ENCODE measurements at regions not wholly inside any gene's neighbourhood (a gene's known extent, or its start where the extent isn't known, plus 50 kb on each side); places are given as distances from the start of the nearest gene placed in this dataset.

GRCh38 chr3:21142031-21142430 is 609.0 kb downstream of the ZNF385D start:
- H3K4me1 Mint-ChIP-seq, result no peaks in the 10 kb centered on the region
- H3K27me3 Mint-ChIP-seq, result no peaks in the 10 kb centered on the region
- ATAC-seq (replicated peaks) (no peak), DNase-seq (no peak)
- no peaks in the 10 kb centered on the region for H3K36me3 Mint-ChIP-seq
- H3K9me3 Mint-ChIP-seq, result peaks cover 0 to 2% of the 10 kb centered on the region in 2 donors
- no peak overlapping the region for H3K27ac Mint-ChIP-seq
- H3K4me3 Mint-ChIP-seq, result no peak overlapping the region

DNA sequence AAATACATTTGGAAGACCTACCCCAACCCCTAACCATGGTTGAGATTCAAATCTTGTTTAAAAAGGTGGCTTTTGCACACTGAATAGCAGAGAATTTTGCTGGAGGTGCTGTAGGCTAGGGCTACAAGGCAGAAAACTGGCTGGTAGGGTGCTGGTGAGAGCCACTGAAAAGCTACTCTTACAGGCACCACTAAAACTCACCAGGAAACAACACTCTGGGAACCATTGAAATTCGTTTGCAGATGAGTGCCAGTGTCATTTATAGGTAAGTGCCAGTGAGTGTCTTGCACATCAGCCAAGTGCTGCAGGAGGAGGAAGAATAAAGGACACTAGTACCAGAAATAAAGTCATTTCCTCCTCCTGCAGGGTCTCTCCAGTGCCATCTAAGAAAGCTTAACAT is 610.2 kb downstream of the ZNF385D start:
- no peak overlapping the region for H3K27ac Mint-ChIP-seq
- H3K27me3 Mint-ChIP-seq, result no peaks in the 10 kb centered on the region
- ATAC-seq (replicated peaks), result no peak
- no peaks in the 10 kb centered on the region for H3K4me1 Mint-ChIP-seq
- no peak for DNase-seq
- H3K9me3 Mint-ChIP-seq, result peaks cover 0 to 2% of the 10 kb centered on the region in 2 donors
- H3K36me3 Mint-ChIP-seq, result no peaks in the 10 kb centered on the region
- no peak overlapping the region for H3K4me3 Mint-ChIP-seq

DNA sequence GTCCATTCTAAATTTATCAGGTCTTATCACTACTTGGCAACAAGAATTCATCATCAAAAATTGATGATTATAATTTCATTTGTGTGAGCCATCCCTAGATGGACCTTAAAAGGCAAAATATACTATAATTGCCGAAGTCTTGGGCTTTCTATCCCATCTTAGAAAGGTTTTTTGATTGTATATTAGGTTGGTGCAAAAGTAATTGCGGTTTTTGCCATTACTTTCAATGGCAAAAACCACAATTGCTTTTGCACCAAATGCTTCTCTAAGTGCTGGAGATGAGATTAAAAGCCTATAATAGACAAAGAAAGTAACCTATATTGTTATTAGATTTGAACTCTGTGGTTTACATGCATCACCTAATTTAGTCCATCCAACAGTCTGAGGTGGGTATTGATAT is 612.9 kb downstream of the ZNF385D start:
- H3K27ac Mint-ChIP-seq, result no peak overlapping the region
- no peaks in the 10 kb centered on the region for H3K9me3 Mint-ChIP-seq
- no peaks in the 10 kb centered on the region for H3K36me3 Mint-ChIP-seq
- H3K27me3 Mint-ChIP-seq, result no peaks in the 10 kb centered on the region
- no peak for DNase-seq
- H3K4me1 Mint-ChIP-seq, result no peaks in the 10 kb centered on the region
- H3K4me3 Mint-ChIP-seq, result no peak overlapping the region
- ATAC-seq (replicated peaks), result no peak

- no peaks in the 10 kb centered on the region for H3K27me3 Mint-ChIP-seq
- no peaks in the 10 kb centered on the region for H3K36me3 Mint-ChIP-seq
- ATAC-seq (replicated peaks), result no peak
- no peaks in the 10 kb centered on the region for H3K4me1 Mint-ChIP-seq
- H3K4me3 Mint-ChIP-seq, result no peak overlapping the region
- H3K27ac Mint-ChIP-seq, result no peak overlapping the region
- DNase-seq, result no peak
- H3K9me3 Mint-ChIP-seq, result peaks cover 8 to 11% of the 10 kb centered on the region in 2 donors
Observed at GRCh38 chr3:21132896-21133295, 618.1 kb downstream of the ZNF385D start.

DNA sequence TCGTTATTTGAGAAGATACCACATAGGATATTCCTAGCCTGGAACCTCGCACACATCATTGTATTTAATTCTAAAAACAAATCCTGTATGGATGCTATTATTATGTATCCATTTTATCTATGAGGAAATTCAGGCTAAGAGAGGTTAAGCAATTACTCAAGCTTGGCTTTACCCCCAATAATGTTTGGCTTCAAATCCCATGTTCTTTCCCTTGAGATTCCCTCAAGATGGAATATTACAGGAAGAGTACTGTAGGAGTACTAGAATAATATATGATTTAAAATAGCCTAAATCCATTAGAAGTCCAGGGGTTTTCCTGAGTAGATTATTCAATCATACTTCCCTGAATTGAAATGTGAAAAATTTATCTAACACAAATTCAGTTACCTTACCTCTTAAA is 630.2 kb downstream of the ZNF385D start:
- no peak for DNase-seq
- H3K9me3 Mint-ChIP-seq, result peaks cover 12 to 16% of the 10 kb centered on the region in 2 donors
- H3K36me3 Mint-ChIP-seq, result no peaks in the 10 kb centered on the region
- no peak overlapping the region for H3K27ac Mint-ChIP-seq
- H3K4me1 Mint-ChIP-seq, result no peaks in the 10 kb centered on the region
- ATAC-seq (replicated peaks), result no peak
- H3K4me3 Mint-ChIP-seq, result no peak overlapping the region
- no peaks in the 10 kb centered on the region for H3K27me3 Mint-ChIP-seq

DNA sequence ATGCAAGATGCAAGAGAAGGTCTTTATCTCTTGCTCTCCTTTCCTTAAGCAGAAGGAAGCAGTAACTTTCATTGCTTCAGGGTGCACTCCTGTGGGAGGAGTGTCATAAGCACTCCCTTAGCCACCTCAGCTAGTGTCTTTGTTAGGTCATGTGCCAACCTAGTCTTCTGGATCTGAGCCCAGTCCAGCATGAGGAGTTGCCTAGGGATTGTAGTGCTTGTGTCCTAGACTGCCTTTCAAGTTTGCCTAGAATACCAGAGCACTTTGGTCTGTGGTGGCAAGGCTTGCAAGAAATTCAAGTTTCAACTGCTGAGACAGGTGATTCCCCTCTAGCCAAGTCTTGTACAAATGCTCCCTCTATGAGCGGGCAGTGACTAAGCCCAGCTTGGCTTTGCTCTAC is 633.6 kb downstream of the ZNF385D start:
- peaks cover 12% of the 10 kb centered on the region in 2 donors for H3K9me3 Mint-ChIP-seq
- no peaks in the 10 kb centered on the region for H3K4me1 Mint-ChIP-seq
- H3K36me3 Mint-ChIP-seq, result no peaks in the 10 kb centered on the region
- ATAC-seq (replicated peaks) (no peak), DNase-seq (no peak)
- no peaks in the 10 kb centered on the region for H3K27me3 Mint-ChIP-seq
- H3K27ac Mint-ChIP-seq, result no peak overlapping the region
- H3K4me3 Mint-ChIP-seq, result no peak overlapping the region

- Mint-ChIP-seq H3K9me3 (peaks cover 4 to 15% of the 10 kb centered on the region in 2 donors), H3K4me1 (no peaks in the 10 kb centered on the region), H3K4me3 (no peak overlapping the region), H3K27ac (no peak overlapping the region), H3K27me3 (no peaks in the 10 kb centered on the region), H3K36me3 (no peaks in the 10 kb centered on the region)
- no peak for ATAC-seq (replicated peaks)
- DNase-seq, result no peak
Observed at GRCh38 chr3:21109056-21109455, 642.0 kb downstream of the ZNF385D start.

DNA sequence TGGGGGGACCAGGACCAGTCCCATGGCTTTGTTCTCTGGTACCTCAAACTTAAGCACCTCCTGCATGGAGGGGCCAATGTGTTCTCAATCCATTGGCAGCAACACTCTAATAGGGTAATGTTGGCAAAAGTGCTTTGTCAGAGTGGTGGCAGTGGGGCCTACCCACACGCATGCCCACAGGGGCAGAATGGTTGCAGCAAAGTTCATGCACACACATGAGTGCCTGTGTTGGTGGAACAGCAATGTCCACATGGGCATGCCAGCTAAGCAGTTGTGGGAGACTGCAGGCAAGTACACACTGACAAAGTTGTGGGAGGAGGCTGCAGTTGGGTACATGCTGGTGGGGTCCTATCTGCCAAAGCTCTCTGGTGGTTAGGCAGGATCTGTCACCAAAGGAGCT is 645.2 kb downstream of the ZNF385D start:
- no peak for ATAC-seq (replicated peaks)
- DNase-seq, result no peak
- Mint-ChIP-seq H3K4me3 (no peak overlapping the region), H3K36me3 (no peaks in the 10 kb centered on the region), H3K27me3 (no peaks in the 10 kb centered on the region), H3K27ac (no peak overlapping the region), H3K4me1 (no peaks in the 10 kb centered on the region), H3K9me3 (peaks cover 12 to 17% of the 10 kb centered on the region in 2 donors)

GRCh38 chr3:21100656-21101359 is 650.2 kb downstream of the ZNF385D start:
- no peak for ATAC-seq (replicated peaks)
- H3K36me3 Mint-ChIP-seq, result no peaks in the 10 kb centered on the region
- peaks cover 11 to 12% of the 10 kb centered on the region in 2 donors for H3K9me3 Mint-ChIP-seq
- H3K27me3 Mint-ChIP-seq, result no peaks in the 10 kb centered on the region
- H3K4me1 Mint-ChIP-seq, result no peaks in the 10 kb centered on the region
- H3K27ac Mint-ChIP-seq, result peak overlapping the region; percentile 14
- no peak overlapping the region for H3K4me3 Mint-ChIP-seq
- DNase-seq, result no peak

GRCh38 chr3:21094686-21095085 is 656.3 kb downstream of the ZNF385D start:
- Mint-ChIP-seq H3K4me3 (no peak overlapping the region), H3K27ac (no peak overlapping the region), H3K9me3 (peaks cover 0 to 4% of the 10 kb centered on the region in 2 donors), H3K27me3 (no peaks in the 10 kb centered on the region), H3K4me1 (no peaks in the 10 kb centered on the region), H3K36me3 (no peaks in the 10 kb centered on the region)
- DNase-seq (no peak), ATAC-seq (replicated peaks) (no peak)

- Mint-ChIP-seq H3K4me1 (no peaks in the 10 kb centered on the region), H3K27me3 (no peaks in the 10 kb centered on the region), H3K4me3 (no peak overlapping the region), H3K9me3 (peaks cover 0 to 1% of the 10 kb centered on the region in 2 donors), H3K27ac (no peak overlapping the region), H3K36me3 (no peaks in the 10 kb centered on the region)
- ATAC-seq (replicated peaks) (no peak), DNase-seq (no peak)
Observed at GRCh38 chr3:21073561-21073960, 677.4 kb downstream of the ZNF385D start.

GRCh38 chr3:21067031-21067813 is 683.8 kb downstream of the ZNF385D start:
- Mint-ChIP-seq H3K36me3 (no peaks in the 10 kb centered on the region), H3K4me1 (no peaks in the 10 kb centered on the region), H3K27me3 (no peaks in the 10 kb centered on the region), H3K4me3 (no peak overlapping the region), H3K9me3 (peaks cover 0 to 5% of the 10 kb centered on the region in 2 donors), H3K27ac (no peak overlapping the region)
- DNase-seq (no peak), ATAC-seq (replicated peaks) (no peak)

DNA sequence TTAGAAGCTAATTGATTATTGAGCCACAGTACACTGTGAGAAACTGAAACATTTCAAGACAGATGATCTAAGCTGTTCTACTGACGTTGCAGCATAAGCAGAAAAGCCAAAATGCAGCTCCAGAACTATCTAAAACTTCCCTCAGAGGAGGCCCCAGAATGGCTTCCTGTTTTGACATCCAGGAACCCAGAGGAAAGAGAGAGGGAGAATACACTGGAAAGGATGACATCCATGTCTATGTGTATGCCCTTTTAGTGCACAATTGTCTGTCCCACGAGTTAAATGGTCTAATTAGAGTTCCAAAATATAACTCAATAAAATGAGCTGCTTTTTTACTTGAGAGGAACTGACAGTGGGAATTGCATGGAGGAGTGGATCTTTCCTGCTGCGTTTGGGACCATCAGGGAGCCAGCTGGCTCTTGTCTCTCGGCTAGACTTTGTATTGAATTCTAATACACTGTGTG is 688.1 kb downstream of the ZNF385D start:
- Mint-ChIP-seq H3K36me3 (no peaks in the 10 kb centered on the region), H3K4me1 (no peaks in the 10 kb centered on the region), H3K9me3 (peaks cover 0 to 4% of the 10 kb centered on the region in 2 donors), H3K27me3 (no peaks in the 10 kb centered on the region), H3K4me3 (no peak overlapping the region), H3K27ac (no peak overlapping the region)
- DNase-seq, result no peak
- ATAC-seq (replicated peaks), result no peak

DNA sequence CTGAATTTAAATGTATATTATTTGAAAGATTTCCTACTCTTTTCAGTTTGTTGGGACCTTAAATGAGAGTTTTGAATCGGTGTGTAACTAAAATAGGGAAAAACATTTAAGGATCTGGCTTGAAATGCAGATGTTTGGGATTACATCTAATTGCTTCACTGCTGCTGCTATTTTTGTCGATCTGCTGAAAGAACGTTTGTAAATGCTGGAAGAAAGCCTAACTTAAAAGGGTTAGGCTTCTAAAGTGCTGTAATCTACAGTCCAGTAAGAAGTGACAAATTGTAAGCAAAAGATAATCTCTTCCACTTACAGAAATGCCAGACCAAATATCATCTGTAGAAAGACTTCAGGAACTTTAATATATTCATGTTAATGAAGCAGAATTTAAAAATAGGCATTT is 691.6 kb downstream of the ZNF385D start:
- Mint-ChIP-seq H3K27me3 (no peaks in the 10 kb centered on the region), H3K4me3 (no peak overlapping the region), H3K27ac (no peak overlapping the region), H3K4me1 (no peaks in the 10 kb centered on the region), H3K36me3 (no peaks in the 10 kb centered on the region), H3K9me3 (peaks cover 0 to 9% of the 10 kb centered on the region in 2 donors)
- DNase-seq (no peak), ATAC-seq (replicated peaks) (no peak)

- H3K9me3 Mint-ChIP-seq, result peaks cover 3 to 12% of the 10 kb centered on the region in 2 donors
- no peak overlapping the region for H3K4me3 Mint-ChIP-seq
- no peaks in the 10 kb centered on the region for H3K36me3 Mint-ChIP-seq
- H3K27me3 Mint-ChIP-seq, result no peaks in the 10 kb centered on the region
- no peak for DNase-seq
- no peak for ATAC-seq (replicated peaks)
- no peak overlapping the region for H3K27ac Mint-ChIP-seq
- no peaks in the 10 kb centered on the region for H3K4me1 Mint-ChIP-seq
Observed at GRCh38 chr3:21056293-21056692, 694.7 kb downstream of the ZNF385D start.

Data from stimulated activated naive B cell treated with anti-CD40 and anti-IgM and Interleukin-4, amounts not matched to agents 10 μg/mL and 1 μg/mL and 100 μg/mL, for 72 hours (primary cell).